HL-60 (cell line): ENCODE measurements at regions not wholly inside any gene's neighbourhood (a gene's known extent, or its start where the extent isn't known, plus 50 kb on each side); places are given as distances from the start of the nearest gene placed in this dataset.
"Not testable (repeated sequence)": the region's sequence is repeated elsewhere in the genome, so short reads cannot be mapped to it uniquely, and the experiment has no call there.

Experiments used
- DNase-seq, 2 experiments: peaks; one replicate each; pipeline ENCODE4 v3.0.0-alpha.2; 2010 to 2020; ENCODE audit warnings: low read depth in 1 of 2, low spot score in 1 of 2
- H3K27ac ChIP-seq: fragments of 250-450 bp; sonication (Bioruptor Pico); replicated peaks from 2 replicates; pipeline ENCODE4 v1.5.1; 2020; ENCODE audit warnings: mild to moderate bottlenecking, moderate library complexity
- H3K27me3 ChIP-seq: fragments of 250-450 bp; sonication (Bioruptor Pico); 2 replicates; pipeline ENCODE4 v1.5.1; 2021; ENCODE audit warnings: mild to moderate bottlenecking, moderate library complexity; ENCODE audit not compliant: insufficient read depth, poor library complexity, severe bottlenecking
- H3K4me3 ChIP-seq: replicated peaks from 2 replicates; pipeline ENCODE4 v1.5.1; 2011; ENCODE audit warnings: mild to moderate bottlenecking, control low read depth, low read length; ENCODE audit not compliant: insufficient read depth
- CTCF ChIP-seq: IDR thresholded peaks from one replicate; pipeline ENCODE4 v1.5.1; 2011; ENCODE audit warnings: low read length, control low read depth, inconsistent platforms; ENCODE audit not compliant: insufficient read depth
- GABPA ChIP-seq: IDR thresholded peaks from 2 replicates; pipeline ENCODE4 v1.6.1; 2012; ENCODE audit warnings: low read depth
- POLR2AphosphoS5 ChIP-seq: IDR thresholded peaks from 2 replicates; pipeline ENCODE4 v1.6.1; 2012; ENCODE audit warnings: low read depth
- SPI1 ChIP-seq: IDR thresholded peaks from 2 replicates; pipeline ENCODE4 v1.6.1; 2012; ENCODE audit warnings: low read depth, mild to moderate bottlenecking, borderline replicate concordance
- TF ChIP-seq, protein P1 (sequence below): IDR thresholded peaks from 2 replicates; pipeline ENCODE4 v1.6.1; 2012; ENCODE audit warnings: low read depth; ENCODE audit not compliant: insufficient replicate concordance

- not testable (repeated sequence) for DNase-seq, H3K27ac ChIP-seq, H3K4me3 ChIP-seq, H3K27me3 ChIP-seq
Measured at GRCh38 chr21:13303763-13304162, 305.8 kb upstream of the POTED start.

GRCh38 chr21:13304901-13305300, 304.7 kb upstream of the POTED start:
- H3K27me3 ChIP-seq, H3K27ac ChIP-seq, H3K4me3 ChIP-seq, DNase-seq: not testable (repeated sequence)

GRCh38 chr21:13310120-13310519, 299.5 kb upstream of the POTED start:
- not testable (repeated sequence) for H3K27me3 ChIP-seq, DNase-seq, H3K27ac ChIP-seq, H3K4me3 ChIP-seq

DNA sequence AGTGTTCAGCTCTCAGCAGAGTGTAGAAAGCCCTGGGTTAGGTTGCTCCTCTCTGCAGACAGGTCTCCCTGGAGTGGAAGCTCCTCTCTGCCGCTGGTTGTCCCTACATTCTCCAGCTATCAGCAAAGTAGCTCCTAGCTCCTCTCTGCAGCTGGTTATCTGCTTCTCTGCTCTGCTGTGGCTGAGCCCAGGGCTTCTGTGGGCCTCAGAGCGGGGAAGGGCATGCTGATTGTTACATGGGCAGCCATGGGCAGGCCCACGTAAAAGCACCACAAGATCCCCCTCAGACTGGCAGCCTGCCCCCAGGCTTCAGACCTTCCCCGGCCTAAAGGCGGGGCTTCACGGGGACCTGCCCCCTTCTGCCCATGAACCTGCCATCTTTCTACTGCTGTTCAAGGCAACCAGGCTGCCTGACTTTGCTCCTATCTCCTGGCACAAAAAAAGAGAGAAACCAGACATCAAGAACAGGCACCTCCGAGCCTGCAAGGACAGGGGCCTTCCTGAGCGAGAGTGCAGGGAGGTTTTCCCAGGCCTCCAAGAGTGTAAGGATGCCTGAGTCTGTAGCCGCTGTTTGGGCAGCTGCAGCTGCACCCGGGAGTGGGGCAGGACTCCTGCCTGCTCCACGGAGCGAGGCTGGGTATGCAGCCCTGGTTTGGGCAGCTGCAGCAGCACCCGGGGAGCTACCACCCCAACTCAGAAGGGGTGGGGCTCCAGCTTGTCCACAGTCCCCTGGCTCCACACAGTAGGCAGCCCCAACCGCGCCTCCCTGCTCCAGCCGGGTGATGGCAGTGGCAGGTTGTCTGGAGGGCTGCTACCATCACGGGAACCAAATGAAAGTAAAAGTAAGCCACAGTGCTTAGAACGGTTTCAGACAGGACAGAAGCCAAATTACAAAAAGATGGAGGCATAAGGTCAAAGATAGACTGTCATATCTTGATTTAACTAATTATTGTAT, 298.7 kb upstream of the POTED start:
- not testable (repeated sequence) for DNase-seq, H3K27me3 ChIP-seq, H3K27ac ChIP-seq, H3K4me3 ChIP-seq

GRCh38 chr21:13318718-13319117, 290.9 kb upstream of the POTED start:
- H3K27ac ChIP-seq, H3K4me3 ChIP-seq, H3K27me3 ChIP-seq, DNase-seq: not testable (repeated sequence)

DNA sequence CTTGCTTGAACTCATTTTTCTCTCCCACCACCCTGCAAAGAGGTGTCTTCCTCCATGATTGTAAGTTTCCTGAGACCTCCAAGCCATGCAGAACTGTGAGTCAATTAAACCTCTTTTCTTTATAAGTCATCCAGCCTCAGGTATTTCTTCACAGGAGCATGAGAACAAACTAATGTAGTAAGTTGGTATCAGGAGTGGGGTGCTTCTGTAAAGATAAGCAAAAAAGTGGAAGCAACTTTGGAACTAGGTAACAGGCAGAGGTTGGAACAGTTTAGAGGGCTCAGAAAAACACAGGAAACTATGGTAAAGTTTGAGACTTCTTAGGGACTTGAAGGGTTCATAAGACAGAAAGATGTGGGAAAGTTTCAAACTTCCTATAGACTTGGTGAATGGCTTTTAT, 287.7 kb upstream of the POTED start:
- H3K4me3 ChIP-seq, H3K27me3 ChIP-seq, DNase-seq, H3K27ac ChIP-seq: not testable (repeated sequence)

DNA sequence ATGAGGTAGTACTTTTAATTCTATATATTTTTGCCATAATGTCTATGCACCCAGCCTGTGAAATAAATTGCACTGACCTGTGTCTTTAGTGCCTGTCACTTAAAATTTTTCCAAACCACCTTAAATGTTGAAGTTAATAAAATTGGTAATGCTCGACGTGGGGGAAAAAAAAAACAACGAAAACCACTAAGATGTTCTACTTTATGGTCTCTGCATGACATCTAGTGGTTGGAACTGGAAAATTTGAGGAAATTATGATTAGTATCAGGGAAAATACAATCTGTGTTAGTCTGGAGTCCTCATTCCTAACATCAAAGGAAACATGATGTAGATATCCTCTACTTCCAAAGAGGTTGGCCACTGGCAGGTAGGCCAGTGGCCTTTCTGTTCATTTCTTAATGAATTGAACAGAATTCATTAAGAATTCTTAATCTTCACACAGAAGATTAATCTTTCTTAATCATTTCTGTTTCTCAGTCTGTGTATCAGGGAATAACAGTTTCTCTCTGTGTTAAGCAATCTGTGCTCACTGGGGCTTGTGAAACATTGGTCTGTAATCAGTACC, 268.8 kb upstream of the POTED start:
- DNase-seq, H3K27ac ChIP-seq, H3K4me3 ChIP-seq, H3K27me3 ChIP-seq: not testable (repeated sequence)

GRCh38 chr21:13351521-13351920, 258.1 kb upstream of the POTED start:
- not testable (repeated sequence) for H3K27ac ChIP-seq, H3K4me3 ChIP-seq, DNase-seq, H3K27me3 ChIP-seq

DNA sequence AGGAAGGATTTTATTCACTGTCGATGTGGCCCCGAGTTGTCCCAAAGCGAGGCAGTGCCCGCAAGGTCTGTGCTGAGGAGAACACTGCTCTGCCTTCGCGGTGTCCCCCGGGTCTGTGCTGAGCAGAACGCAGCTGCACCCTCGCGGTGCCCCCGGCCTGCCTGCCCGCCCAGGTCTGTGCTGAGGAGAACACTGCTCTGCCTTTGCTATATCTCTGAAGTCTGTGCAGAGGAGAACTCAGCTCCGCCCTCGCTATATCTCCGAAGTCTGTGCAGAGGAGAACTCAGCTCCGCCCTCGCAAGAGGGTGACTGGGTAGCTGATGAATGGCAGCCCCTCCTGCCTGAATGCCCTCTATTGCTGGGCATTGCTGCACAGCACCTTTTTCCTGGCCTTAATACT, 249.4 kb upstream of the POTED start:
- not testable (repeated sequence) for H3K27me3 ChIP-seq, DNase-seq

GRCh38 chr21:13368200-13368599, 241.4 kb upstream of the POTED start:
- no peak overlapping the region for H3K27ac ChIP-seq
- DNase-seq, result no peak
- no peak overlapping the region for H3K4me3 ChIP-seq
- TF ChIP-seq CTCF, result no peak
- TF ChIP-seq SPI1, result no peak
- no peak for TF ChIP-seq POLR2AphosphoS5
- TF ChIP-seq, protein P1, sequence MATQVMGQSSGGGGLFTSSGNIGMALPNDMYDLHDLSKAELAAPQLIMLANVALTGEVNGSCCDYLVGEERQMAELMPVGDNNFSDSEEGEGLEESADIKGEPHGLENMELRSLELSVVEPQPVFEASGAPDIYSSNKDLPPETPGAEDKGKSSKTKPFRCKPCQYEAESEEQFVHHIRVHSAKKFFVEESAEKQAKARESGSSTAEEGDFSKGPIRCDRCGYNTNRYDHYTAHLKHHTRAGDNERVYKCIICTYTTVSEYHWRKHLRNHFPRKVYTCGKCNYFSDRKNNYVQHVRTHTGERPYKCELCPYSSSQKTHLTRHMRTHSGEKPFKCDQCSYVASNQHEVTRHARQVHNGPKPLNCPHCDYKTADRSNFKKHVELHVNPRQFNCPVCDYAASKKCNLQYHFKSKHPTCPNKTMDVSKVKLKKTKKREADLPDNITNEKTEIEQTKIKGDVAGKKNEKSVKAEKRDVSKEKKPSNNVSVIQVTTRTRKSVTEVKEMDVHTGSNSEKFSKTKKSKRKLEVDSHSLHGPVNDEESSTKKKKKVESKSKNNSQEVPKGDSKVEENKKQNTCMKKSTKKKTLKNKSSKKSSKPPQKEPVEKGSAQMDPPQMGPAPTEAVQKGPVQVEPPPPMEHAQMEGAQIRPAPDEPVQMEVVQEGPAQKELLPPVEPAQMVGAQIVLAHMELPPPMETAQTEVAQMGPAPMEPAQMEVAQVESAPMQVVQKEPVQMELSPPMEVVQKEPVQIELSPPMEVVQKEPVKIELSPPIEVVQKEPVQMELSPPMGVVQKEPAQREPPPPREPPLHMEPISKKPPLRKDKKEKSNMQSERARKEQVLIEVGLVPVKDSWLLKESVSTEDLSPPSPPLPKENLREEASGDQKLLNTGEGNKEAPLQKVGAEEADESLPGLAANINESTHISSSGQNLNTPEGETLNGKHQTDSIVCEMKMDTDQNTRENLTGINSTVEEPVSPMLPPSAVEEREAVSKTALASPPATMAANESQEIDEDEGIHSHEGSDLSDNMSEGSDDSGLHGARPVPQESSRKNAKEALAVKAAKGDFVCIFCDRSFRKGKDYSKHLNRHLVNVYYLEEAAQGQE, result no peak
- no peak for TF ChIP-seq GABPA
- H3K27me3 ChIP-seq, result no peaks in the 10 kb centered on the region

More for the DNA sequence above, 249.4 kb upstream of the POTED start:
- H3K4me3 ChIP-seq, H3K27ac ChIP-seq: not testable (repeated sequence)

GRCh38 chr21:13372721-13373120, 236.9 kb upstream of the POTED start:
- not testable (repeated sequence) for H3K27me3 ChIP-seq, DNase-seq, H3K27ac ChIP-seq, H3K4me3 ChIP-seq

DNA sequence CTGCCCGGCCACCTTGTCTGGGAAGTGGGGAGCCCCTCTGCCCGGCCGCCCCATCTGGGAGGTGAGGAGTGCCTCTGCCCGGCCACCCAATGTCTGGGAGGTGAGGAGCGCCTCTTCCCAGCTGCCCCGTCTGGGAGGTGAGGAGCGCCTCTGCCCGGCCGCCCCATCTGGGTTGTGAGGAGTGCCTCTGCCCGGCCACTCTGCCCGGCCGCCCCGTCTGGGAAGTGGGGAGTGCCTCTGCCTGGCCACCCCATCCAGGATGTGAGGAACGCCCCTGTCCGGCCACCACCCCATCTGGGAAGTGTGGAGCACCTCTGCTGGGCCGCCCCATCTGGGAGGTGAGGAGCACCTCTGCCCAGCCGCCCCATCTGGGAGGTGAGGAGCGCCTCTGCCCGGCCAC, 230.6 kb upstream of the POTED start:
- H3K27me3 ChIP-seq, DNase-seq, H3K4me3 ChIP-seq, H3K27ac ChIP-seq: not testable (repeated sequence)
